GM23248 (cell line): ENCODE measurements at regions not wholly inside any gene's neighbourhood (a gene's known extent, or its start where the extent isn't known, plus 50 kb on each side); places are given as distances from the start of the nearest gene placed in this dataset.

ENCODE experiments used
- DNase-seq: peaks from one replicate; pipeline ENCODE4 v3.0.0-alpha.2; 2015
- H2AFZ ChIP-seq: fragments of 200-600 bp; sonication (generic); 2 replicates; pipeline ENCODE4 v1.6.1; 2016; ENCODE audit warnings: antibody characterized with exemption
- H3F3A ChIP-seq: fragments of 200-600 bp; sonication (generic); 2 replicates; pipeline ENCODE4 v1.6.1; 2016; ENCODE audit warnings: mild to moderate bottlenecking, antibody characterized with exemption, mixed run types; ENCODE audit not compliant: insufficient read depth
- H3K27ac ChIP-seq: fragments of 200-600 bp; sonication (generic); 2 replicates; pipeline ENCODE4 v1.5.1; 2016; ENCODE audit warnings: mild to moderate bottlenecking
- H3K27me3 ChIP-seq: fragments of 200-600 bp; sonication (generic); replicated peaks from 2 replicates; pipeline ENCODE4 v1.6.1; 2016; ENCODE audit warnings: mild to moderate bottlenecking; ENCODE audit not compliant: insufficient read depth
- H3K36me3 ChIP-seq: fragments of 200-600 bp; sonication (generic); 2 replicates; pipeline ENCODE4 v1.6.1; 2016; ENCODE audit warnings: low read depth, mild to moderate bottlenecking
- H3K4me1 ChIP-seq: fragments of 200-600 bp; sonication (generic); 2 replicates; pipeline ENCODE4 v1.6.1; 2016; ENCODE audit warnings: mild to moderate bottlenecking; ENCODE audit not compliant: insufficient read depth
- H3K4me2 ChIP-seq: fragments of 200-600 bp; sonication (generic); one replicate; pipeline ENCODE4 v1.6.1; 2016; ENCODE audit warnings: mild to moderate bottlenecking; ENCODE audit not compliant: unreplicated experiment
- H3K4me3 ChIP-seq: fragments of 200-600 bp; sonication (generic); 2 replicates; pipeline ENCODE4 v1.5.1; 2016; ENCODE audit warnings: mild to moderate bottlenecking
- H3K79me2 ChIP-seq: fragments of 200-600 bp; sonication (generic); 2 replicates; pipeline ENCODE4 v1.6.1; 2016; ENCODE audit warnings: mild to moderate bottlenecking; ENCODE audit not compliant: insufficient read depth
- H3K9ac ChIP-seq: fragments of 200-600 bp; sonication (generic); 2 replicates; pipeline ENCODE4 v1.6.1; 2016; ENCODE audit warnings: mild to moderate bottlenecking
- H3K9me2 ChIP-seq: fragments of 200-600 bp; sonication (generic); 2 replicates; pipeline ENCODE4 v1.6.1; 2016; ENCODE audit warnings: mixed run types, mild to moderate bottlenecking, moderate library complexity; ENCODE audit not compliant: insufficient read depth
- H3K9me3 ChIP-seq: fragments of 200-600 bp; sonication (generic); one replicate; pipeline ENCODE4 v1.6.1; 2017; ENCODE audit warnings: low read depth
- H4K20me1 ChIP-seq: fragments of 200-600 bp; sonication (generic); 2 replicates; pipeline ENCODE4 v1.6.0; 2016; ENCODE audit not compliant: insufficient read depth
- EZH2 ChIP-seq: fragments of 200-600 bp; sonication (generic); IDR thresholded peaks from 2 replicates; pipeline ENCODE4 v1.6.1; 2018; ENCODE audit warnings: antibody characterized with exemption, mild to moderate bottlenecking; ENCODE audit not compliant: insufficient read depth, poor library complexity, severe bottlenecking
- EZH2phosphoT487 ChIP-seq: fragments of 200-600 bp; sonication (generic); IDR thresholded peaks from 2 replicates; pipeline ENCODE4 v1.6.1; 2018; ENCODE audit warnings: antibody characterized with exemption, moderate library complexity, mild to moderate bottlenecking, low read depth; ENCODE audit not compliant: insufficient read depth
- WGBS, 2 experiments: methylation state at CpG; one replicate each; pipeline ENCODE4 v1.1.6; 2015 to 2017; ENCODE audit warnings: low lambda C conversion rate in 2 of 2, low coverage in 1 of 2; ENCODE audit errors: missing lambda C conversion rate in 2 of 2; 5-methylcytosine and 5-hydroxymethylcytosine counted together
- in situ Hi-C: fragments of 300-500 bp; cut with MboI; formaldehyde crosslinking; loops from 2 replicates; pipeline ENCODE4 v1.15.0; 2020

DNA sequence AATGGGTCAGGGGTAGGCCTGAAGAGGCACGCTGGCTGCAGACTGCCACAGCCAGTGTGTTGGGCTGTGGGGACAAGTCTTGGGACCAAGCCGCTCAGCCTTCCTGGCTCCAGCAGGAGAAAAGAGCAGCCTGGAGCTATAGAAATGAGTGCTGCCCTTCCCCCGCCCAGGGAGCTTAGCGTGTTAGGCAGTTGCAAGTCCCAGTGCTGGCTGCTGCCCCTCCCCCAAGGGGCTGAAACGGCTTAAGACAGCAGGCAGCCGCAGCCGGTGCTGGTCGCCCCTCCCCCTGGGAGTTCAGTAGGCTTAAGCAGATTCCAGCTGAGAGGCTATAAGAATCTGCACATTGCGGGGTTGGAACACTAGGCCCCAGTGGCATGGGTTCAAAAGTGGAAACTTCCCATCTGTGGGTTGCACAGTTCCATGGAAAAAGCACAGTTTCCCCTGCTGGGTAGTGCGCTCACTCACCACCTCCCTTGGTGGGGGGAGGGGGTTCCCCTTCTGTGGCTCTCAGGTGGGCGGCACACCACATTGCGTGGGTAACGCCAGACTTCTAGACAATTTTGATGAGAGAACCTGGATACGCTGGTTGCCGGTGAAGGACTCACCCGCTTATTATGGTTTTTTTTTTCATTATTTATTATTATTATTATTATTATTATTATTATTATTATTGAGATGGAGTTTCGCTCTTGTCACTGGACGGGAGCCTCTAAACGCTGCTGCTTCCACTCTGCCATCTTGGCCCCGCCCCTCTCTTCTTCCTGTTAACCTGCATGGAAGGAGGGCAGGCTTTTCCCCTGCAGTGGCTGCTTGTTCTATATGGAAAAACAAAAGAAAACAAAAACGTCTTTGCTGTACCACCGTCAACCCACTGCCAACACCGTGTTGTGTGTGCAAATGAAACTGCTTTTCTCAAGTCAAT, 151.1 kb downstream of the CXCL12 start:
- 65 to 66% methylated on average over 23 of the region's 23 CpGs for WGBS, 2 experiments
- Histone ChIP-seq H3K9ac (no peak overlapping the region), H3K36me3 (no peaks in the 10 kb centered on the region), H4K20me1 (no peaks in the 10 kb centered on the region), H3K9me2 (no peaks in the 10 kb centered on the region), H3K4me1 (no peaks in the 10 kb centered on the region), H3F3A (no peaks in the 10 kb centered on the region), H3K79me2 (no peaks in the 10 kb centered on the region), H2AFZ (no peak overlapping the region), H3K9me3 (no peaks in the 10 kb centered on the region), H3K4me2 (no peak overlapping the region), H3K4me3 (no peak overlapping the region), H3K27me3 (no peaks in the 10 kb centered on the region), H3K27ac (no peak overlapping the region)
- no peak for TF ChIP-seq EZH2
- no peak for TF ChIP-seq EZH2phosphoT487
- in situ Hi-C loops = no loop called here
- DNase-seq = no peak

DNA sequence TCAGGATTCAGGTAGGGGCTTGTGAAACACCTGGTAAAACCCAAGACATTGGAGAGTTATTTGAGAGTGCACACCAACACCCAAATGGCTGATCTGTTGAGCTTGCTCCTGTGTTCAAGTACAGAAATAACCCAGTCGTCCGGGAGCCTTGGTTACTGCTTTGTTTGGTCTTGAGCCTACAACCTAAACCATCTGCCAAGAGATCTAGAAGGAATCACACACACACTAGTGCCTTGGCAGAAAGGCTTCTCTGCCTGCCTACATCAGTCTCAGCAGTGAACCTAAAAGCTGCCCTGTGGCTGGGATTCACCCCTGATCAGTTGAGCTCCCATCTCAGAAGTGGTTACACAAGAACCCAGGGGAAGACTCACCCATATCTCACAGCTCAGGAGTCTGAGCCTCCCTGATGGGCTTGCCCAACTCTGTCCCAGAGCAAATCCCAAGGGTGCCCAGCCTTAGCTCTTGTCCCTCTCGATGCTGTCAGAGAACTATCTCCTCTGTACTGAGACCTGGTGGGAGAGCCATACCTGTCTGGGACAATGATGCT, 167.6 kb downstream of the CXCL12 start:
- Histone ChIP-seq H3K4me2 (no peak overlapping the region), H3K9me2 (no peaks in the 10 kb centered on the region), H3K36me3 (no peaks in the 10 kb centered on the region), H3K27ac (no peak overlapping the region), H4K20me1 (no peaks in the 10 kb centered on the region), H3K9me3 (no peaks in the 10 kb centered on the region), H3K27me3 (peaks cover 6% of the 10 kb centered on the region; the same call in 1 of the 2 replicates), H3K9ac (no peak overlapping the region), H3K4me3 (no peak overlapping the region), H3K4me1 (no peaks in the 10 kb centered on the region), H2AFZ (no peak overlapping the region), H3F3A (no peaks in the 10 kb centered on the region), H3K79me2 (no peaks in the 10 kb centered on the region)
- in situ Hi-C loops = no loop called here
- TF ChIP-seq EZH2 (no peak), EZH2phosphoT487 (no peak)
- 57 to 66% methylated on average over 3 of the region's 3 CpGs for WGBS, 2 experiments
- DNase-seq = no peak

DNA sequence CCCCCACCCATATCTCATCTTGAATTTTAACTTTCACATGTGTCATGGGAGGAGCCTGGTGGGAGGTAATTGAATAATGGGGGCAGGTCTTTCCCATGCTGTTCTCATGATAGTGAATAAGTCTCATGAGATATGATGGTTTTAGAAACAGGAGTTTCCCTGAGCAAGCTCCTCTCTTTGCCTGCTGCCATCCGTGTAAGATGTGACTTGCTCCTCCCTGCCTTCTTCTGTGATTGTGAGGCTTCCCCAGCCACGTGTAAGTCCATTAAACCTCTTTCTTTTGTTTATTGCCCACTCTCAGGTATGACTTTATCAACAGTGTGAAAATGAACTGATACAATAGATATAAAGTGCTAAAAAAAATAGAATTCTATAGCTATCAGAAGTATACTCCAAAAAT, 168.8 kb downstream of the CXCL12 start:
- no peak for DNase-seq
- no peaks in the 10 kb centered on the region for H3K36me3 ChIP-seq
- H3K9ac ChIP-seq = no peak overlapping the region
- peaks cover 6% of the 10 kb centered on the region; the same call in 1 of the 2 replicates for H3K27me3 ChIP-seq
- TF ChIP-seq EZH2phosphoT487 (no peak), EZH2 (no peak)
- no peaks in the 10 kb centered on the region for H4K20me1 ChIP-seq
- in situ Hi-C loops = no loop called here
- H3K9me2 ChIP-seq = no peaks in the 10 kb centered on the region
- H3K4me1 ChIP-seq = no peaks in the 10 kb centered on the region
- H3K79me2 ChIP-seq = no peaks in the 10 kb centered on the region
- no peak overlapping the region for H3K4me2 ChIP-seq
- no peaks in the 10 kb centered on the region for H3F3A ChIP-seq
- H3K9me3 ChIP-seq = no peaks in the 10 kb centered on the region
- H3K4me3 ChIP-seq = no peak overlapping the region
- no peak overlapping the region for H3K27ac ChIP-seq
- no peak overlapping the region for H2AFZ ChIP-seq
- 41 to 46% methylated on average over 2 of the region's 2 CpGs for WGBS, 2 experiments

DNA sequence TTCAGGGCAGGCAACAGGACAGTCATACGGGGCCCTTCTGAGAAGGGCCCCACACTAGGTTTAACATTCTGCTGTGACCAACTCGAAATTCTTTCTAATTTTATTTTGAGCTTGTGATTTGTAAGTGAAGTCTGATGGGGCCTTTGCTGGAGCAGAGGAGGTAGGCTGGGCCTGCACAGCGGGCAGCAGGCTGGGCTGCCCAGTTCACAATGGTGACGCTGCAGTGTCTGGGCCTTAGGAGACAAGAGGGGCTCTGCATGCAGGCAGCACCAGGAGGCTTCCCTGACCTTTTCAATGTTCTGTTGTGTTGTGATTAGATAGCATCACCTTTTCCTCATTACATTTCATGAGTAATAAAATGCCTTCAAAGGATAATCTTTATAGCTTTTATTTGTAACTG, 175.1 kb downstream of the CXCL12 start:
- H3K79me2 ChIP-seq = no peaks in the 10 kb centered on the region
- H3K36me3 ChIP-seq = no peaks in the 10 kb centered on the region
- H3K9ac ChIP-seq = no peak overlapping the region
- 92 to 93% methylated on average over 4 of the region's 4 CpGs for WGBS, 2 experiments
- TF ChIP-seq EZH2phosphoT487 (no peak), EZH2 (no peak)
- no peak overlapping the region for H3K27ac ChIP-seq
- H3K27me3 ChIP-seq = no peaks in the 10 kb centered on the region
- DNase-seq = no peak
- H3K4me3 ChIP-seq = no peak overlapping the region
- H4K20me1 ChIP-seq = no peaks in the 10 kb centered on the region
- H3K4me1 ChIP-seq = 0 out of 2 replicates have a peak, but pooled peaks cover 5% of the 10 kb centered on the region
- H3F3A ChIP-seq = no peaks in the 10 kb centered on the region
- H3K9me3 ChIP-seq = no peaks in the 10 kb centered on the region
- H3K4me2 ChIP-seq = no peak overlapping the region
- H3K9me2 ChIP-seq = no peaks in the 10 kb centered on the region
- no peak overlapping the region for H2AFZ ChIP-seq
- in situ Hi-C loops = no loop called here
